ENCODE measurements at regions not wholly inside any gene's neighbourhood (a gene's known extent, or its start where the extent isn't known, plus 50 kb on each side); places are given as distances from the start of the nearest gene placed in this dataset.
"Not testable (repeated sequence)": the region's sequence is repeated elsewhere in the genome, so short reads cannot be mapped to it uniquely, and the experiment has no call there.

- no peak for DNase-seq
Observed at GRCh38 chr9:135278586-135278985, 191.1 kb downstream of the OLFM1 start.

DNA sequence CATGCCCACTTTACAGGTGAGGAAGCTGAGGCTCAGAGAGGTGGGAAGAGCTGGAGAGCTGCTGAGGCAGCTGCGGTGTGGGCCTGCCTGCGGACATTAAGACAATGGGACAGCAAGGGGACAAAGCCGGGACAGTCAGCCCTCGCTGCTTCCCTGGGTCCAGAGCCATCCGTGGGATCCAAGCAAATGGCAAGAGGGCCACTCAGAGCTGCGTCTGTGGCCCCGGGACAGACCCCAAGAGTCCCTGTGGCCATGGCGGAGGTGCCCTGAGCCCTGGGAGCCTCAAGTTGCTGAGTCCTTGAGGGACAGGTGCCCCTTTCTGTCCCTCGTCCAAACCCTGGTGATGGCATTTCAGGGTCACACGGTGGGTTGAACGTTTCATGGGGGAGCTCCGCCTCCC lies 191.9 kb downstream of the OLFM1 start:
- no peak for DNase-seq

DNA sequence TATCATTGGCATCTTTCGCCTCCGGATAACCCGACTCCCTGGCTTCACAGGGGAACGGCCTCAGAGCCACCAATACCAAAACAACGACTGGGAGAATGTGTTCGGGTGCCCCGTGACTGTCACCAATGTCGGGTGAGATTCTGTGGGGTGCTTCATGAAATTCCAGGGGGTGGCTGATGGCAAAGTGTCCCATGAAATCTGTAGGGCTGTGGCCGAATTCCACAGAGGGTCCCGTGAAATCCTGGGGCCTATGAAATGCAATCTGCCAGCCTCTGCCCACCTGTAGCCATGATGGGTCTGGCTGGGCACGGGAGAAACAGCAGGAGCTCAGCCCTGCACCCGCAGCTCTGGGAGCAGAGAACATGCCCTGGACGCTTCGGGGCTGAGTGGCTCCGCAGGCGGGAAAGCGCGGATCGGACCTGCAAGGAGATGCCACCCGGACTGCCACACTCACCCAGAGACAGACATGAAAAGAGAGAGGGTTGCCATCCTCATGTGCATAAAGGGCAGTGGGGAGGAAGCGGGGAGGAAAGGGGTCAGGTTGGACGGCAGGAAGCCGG lies 192.4 kb downstream of the OLFM1 start:
- DNase-seq = no peak

- DNase-seq = no peak
Observed at GRCh38 chr9:135280666-135281065, 193.2 kb downstream of the OLFM1 start.

GRCh38 chr9:135281151-135281550 lies 193.7 kb downstream of the OLFM1 start:
- no peak for DNase-seq

GRCh38 chr9:135281791-135282737 lies 194.6 kb downstream of the OLFM1 start:
- DNase-seq = no peak

GRCh38 chr9:135282808-135283207 lies 195.3 kb downstream of the OLFM1 start:
- no peak for DNase-seq

DNA sequence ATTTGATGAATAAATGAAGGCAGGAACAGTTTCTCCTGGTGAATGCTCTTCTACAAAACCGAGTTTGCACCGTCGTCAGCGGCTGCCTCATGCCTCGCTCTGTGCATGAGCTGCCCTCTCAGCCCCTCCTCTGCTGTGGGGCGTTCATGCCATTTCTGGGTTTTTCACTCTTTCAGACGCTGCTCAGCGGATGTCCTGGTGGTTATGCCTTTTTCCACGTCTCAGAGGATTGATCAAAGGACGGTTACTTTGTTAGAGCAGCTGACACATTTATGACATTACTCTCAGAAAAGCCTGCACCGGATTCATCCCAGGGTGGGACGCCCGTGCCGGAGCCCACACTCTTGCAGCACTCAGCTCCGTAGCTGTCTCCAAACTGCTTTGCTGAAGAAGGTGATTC lies 195.9 kb upstream of the PPP1R26 start:
- DNase-seq = no peak

DNA sequence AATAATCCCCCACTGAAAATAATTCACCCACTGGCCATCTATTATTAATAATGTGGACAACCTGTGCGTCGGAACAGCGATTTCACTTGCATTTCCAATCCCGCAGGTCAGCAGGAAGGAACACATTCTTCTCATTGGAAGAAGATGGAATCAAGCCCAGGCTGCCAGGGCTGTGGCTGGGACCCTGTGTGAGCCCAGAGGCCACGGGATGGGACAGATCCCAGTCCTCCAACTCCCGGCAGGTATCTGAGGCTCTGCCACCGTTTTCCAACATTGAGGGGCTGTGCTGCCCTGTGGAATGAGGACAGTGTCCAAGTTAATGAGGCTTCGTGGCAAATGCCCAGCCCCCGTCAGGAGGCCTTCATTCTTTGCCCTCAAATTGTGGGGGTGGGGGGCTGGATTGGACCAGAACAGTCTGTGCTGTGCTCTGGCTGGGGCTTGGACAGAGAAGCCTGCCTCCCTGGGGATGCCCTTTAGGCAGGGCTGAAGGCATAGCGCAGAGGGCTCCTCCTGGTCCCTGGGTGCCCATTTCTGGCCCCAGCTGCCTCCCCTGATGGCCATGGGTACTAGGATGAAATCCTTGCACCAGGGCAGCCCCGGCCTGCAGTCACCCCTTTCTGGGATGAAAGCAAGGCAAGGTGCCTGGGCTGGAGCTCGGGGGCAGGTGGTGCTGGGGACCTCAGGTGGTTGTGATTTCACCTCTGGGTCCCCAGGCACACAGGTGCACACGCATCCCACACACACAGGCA lies 195.0 kb upstream of the PPP1R26 start:
- no peak for DNase-seq

- not testable (repeated sequence) for DNase-seq
Observed at GRCh38 chr9:135286187-135286925, 193.2 kb upstream of the PPP1R26 start.

GRCh38 chr9:135286961-135287360 lies 192.6 kb upstream of the PPP1R26 start:
- DNase-seq = no peak

DNA sequence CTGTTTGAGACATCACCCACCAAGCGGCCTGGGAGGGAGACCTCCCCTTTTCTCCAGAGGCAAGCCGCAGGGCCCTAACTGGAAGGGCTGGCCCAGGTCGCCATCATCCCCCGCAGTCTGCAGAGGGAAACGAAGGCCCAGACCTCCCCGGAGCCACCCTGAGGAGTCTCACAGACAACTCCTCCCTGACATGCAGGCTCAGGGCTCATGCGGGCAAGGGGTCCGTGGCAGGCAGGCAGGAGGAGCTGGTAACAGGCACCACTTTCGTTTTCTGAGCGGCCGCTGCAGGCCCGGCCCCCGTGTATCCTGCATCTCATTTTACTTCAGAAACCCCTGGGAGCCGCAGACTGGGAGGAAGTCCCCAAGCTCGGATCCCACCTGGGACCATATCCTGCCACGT lies 192.0 kb upstream of the PPP1R26 start:
- DNase-seq = no peak

DNA sequence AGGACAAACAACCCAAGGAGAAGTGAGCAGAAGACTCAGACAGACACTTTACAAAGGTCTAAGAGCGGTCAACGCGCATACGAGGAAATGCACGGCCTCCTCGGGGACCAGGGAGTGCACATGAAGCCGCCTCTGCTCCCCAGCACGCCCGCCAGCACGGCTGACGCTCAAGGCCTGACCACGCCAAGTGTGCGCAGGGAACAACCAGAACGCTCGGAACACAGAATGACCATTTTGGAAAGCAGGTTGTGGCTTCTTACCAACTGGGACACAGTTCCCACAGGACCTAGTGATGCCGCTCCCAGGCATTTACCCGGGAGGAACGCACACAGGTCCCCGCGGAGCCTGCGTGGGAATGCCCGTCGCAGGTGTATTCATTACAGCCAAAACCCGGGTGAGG lies 191.5 kb upstream of the PPP1R26 start:
- no peak for DNase-seq

GRCh38 chr9:135289081-135289491 lies 190.5 kb upstream of the PPP1R26 start:
- DNase-seq = no peak

DNA sequence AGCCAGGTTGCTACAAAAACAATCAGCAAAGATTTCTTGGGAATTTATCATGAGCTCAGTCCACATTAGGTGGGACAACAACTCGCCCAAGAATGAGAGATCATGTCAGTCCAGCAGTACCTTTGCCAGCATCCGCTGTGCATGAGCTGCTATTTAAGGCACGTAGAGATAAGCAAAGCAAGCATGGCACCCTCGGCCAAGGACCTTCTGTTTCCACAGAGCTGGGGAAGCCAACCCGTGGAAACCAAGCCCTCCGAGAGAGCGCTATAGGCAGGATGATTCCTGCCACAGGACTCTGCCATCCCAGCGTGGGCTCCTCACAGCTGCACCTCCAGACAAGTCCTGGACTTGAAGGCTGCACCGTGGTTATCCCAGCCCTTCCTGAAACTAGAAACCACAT lies 189.5 kb upstream of the PPP1R26 start:
- DNase-seq = no peak

- DNase-seq = no peak
Observed at GRCh38 chr9:135290566-135290965, 189.0 kb upstream of the PPP1R26 start.

DNA sequence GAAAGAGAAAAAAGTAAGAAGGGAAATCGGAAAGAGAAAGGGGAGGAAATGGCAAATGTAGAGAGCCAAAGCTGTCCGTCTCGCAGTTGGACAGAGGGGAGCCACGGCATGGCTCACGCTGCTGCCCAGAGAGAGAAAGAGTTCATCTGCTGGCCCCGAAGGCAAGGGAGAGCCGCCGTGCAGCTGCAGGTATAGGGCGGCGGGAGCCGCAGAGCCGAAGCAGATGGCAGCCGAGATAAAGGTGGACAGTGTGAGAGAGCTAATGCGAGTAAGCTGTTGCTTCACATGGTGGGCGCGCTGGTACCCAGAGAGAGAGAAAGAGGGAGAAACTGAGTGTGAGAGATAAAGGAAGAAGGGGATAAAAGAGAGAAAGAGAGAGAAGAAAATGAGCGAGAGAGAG lies 188.4 kb upstream of the PPP1R26 start:
- no peak for DNase-seq

- DNase-seq = no peak
Observed at GRCh38 chr9:135294836-135295235, 184.7 kb upstream of the PPP1R26 start.

DNA sequence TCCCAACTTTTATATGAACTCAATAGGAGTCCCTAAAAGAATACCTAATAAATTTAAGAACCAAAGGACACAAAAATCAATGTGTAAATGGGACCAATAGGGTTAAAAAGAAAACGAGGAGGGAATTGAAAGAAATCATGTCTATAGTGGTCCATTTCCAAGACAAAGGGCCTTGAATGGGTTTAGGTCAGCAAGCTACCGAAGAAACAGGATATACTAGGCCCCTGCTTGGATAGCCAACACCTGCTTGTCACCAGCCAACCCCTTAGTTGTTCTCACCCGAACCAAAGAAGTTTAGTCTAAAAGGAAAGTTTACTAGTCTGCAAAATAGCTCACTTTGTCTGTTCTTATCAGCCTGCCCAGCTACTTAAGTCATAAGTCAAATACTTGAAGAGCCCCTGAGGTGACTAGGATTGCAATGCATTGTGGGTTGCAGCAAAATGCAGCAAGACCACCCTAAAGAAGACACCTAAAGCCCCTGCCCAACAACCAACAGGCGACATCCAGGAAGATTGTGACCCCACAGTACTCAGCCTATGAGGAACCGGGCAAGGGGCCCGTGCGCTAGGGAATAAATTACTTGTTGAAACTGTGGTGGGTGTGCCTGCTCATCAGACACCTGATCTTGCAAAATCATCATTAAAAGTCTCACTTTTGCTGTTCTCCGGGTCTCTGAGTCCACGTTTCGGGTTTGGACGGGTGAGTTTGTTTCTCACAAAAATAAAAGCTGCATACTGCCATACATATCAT lies 183.9 kb upstream of the PPP1R26 start:
- no peak for DNase-seq

GRCh38 chr9:135296735-135297455 lies 182.7 kb upstream of the PPP1R26 start:
- no peak for DNase-seq

DNA sequence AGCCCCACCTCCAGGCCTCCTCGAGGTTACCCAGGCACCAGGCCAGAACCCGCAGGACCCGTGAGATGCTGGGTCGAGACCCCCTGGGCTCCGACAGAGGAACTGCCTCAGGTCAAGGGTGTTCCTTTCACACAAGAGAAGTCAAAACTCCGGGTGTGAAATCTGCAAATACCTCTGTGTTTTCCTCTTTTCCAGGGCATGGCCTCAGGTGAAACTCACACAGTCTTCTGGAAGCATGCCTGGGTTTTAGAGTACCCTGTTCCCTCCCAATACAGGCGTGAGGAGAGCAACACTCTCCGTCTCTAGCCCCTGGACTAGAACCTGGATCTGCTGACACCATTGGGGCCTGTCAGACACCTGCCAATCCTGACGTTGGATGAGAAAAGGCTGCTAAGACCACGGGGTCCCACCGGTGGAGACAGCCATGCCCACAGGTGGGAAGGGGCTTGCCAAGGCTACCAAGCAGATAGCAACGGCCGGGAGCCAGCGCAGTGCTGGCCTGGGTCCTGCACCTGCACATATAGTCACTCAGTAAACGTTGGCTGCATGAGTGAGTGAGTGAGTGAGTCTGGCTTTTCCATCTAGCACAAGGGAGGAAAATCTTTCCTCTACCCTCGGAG lies 182.0 kb upstream of the PPP1R26 start:
- DNase-seq = no peak
